Fibroblast of the aortic adventitia (primary cell): ENCODE measurements at regions not wholly inside any gene's neighbourhood (a gene's known extent, or its start where the extent isn't known, plus 50 kb on each side); places are given as distances from the start of the nearest gene placed in this dataset.

ENCODE experiments used
- DNase-seq: peaks from one replicate; pipeline ENCODE4 v3.0.0-alpha.2; 2010; ENCODE audit warnings: low read depth
- H3K4me3 ChIP-seq: 2 replicates; pipeline ENCODE4 v1.5.1; 2011; ENCODE audit warnings: low read depth, mild to moderate bottlenecking, control low read depth, low read length, moderate library complexity
- TF ChIP-seq, protein P1 (sequence below): IDR thresholded peaks from 2 replicates; pipeline ENCODE4 v1.5.1; 2011; ENCODE audit warnings: mild to moderate bottlenecking, low read length, control low read depth, inconsistent platforms; ENCODE audit not compliant: insufficient read depth

DNA sequence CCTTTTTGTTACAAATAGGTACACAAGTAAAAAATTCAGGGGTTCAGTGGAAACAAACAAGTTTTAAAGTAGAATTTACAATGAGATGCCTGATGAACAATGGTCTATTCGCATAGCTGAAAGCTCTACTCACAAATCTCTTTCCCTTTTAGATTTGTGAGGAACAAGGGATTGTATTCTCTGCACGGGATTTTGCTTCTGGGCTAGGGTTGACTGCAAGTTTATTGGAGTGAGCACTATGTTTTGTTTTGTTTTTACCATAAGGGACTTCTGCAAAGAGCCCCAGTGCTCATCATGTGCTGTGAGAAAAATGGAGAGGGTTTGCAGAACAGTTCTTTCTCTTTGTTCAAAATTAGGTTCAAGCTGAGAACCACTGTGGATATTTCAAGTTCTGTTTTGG is 160.5 kb downstream of the DLEU7 start:
- TF ChIP-seq, protein P1, sequence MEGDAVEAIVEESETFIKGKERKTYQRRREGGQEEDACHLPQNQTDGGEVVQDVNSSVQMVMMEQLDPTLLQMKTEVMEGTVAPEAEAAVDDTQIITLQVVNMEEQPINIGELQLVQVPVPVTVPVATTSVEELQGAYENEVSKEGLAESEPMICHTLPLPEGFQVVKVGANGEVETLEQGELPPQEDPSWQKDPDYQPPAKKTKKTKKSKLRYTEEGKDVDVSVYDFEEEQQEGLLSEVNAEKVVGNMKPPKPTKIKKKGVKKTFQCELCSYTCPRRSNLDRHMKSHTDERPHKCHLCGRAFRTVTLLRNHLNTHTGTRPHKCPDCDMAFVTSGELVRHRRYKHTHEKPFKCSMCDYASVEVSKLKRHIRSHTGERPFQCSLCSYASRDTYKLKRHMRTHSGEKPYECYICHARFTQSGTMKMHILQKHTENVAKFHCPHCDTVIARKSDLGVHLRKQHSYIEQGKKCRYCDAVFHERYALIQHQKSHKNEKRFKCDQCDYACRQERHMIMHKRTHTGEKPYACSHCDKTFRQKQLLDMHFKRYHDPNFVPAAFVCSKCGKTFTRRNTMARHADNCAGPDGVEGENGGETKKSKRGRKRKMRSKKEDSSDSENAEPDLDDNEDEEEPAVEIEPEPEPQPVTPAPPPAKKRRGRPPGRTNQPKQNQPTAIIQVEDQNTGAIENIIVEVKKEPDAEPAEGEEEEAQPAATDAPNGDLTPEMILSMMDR = no peak
- no peak overlapping the region for H3K4me3 ChIP-seq

DNA sequence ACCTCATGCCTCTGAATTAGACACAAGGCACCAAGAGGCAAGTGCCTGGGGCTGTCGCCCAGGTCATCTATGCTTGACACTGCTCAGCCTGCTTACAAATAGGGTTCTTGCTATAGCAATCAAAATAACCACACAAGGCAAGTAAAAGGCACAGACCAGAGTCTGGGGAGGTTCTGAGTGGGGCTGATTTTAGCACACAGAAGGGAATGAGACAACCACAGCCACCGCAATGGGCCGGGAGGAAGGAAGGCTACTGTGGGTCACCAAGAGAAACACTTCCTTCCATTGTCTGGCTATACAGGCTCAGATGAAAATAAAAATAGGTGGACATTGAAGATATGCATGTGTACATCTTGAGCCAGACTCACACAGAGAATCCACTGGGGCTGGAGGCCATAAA is 159.1 kb downstream of the DLEU7 start:
- TF ChIP-seq, protein P1 = no peak
- no peak overlapping the region for H3K4me3 ChIP-seq
- DNase-seq = no peak

More for the DNA sequence above, 160.5 kb downstream of the DLEU7 start:
- no peak for DNase-seq

DNA sequence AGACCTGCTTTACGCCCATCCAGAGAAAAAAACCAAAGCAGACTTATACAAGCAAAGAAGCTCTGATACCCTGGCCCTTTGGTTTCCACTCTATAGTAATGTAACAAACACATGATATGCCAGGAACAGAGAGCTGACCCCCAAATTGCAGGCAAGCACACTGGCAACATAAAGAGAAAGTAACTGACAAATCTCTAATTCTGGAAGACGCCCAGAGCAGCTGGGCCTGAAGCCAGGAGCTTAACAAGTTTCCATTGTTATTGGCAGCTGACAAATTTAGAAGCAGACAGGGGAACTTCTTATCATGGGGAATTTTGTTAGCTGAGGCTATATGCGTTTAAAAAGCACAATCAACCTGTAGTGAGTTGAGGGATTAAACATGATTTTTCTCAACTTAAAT is 158.0 kb downstream of the DLEU7 start:
- peak; percentile 41 for DNase-seq
- no peak overlapping the region for H3K4me3 ChIP-seq
- TF ChIP-seq, protein P1 = no peak

DNA sequence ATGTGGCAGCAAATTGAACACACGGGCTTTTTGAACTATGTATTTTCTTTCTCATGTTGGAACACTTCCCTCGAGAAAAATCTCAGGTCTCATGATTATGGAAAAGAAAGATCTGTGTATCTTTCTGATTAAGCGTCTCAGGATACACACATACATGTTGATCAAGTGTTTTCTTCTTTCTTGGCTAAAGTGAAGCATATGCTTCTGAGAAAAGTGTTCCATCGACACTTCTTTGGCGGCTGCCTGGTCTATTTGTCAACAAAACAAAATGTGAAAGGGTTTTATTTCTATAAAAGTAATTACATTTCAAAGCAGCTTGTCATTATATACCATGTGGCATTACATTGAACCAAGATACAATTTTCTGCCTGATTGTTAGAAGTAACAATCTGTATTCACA is 157.5 kb downstream of the DLEU7 start:
- H3K4me3 ChIP-seq = no peak overlapping the region
- TF ChIP-seq, protein P1 = no peak
- no peak for DNase-seq

DNA sequence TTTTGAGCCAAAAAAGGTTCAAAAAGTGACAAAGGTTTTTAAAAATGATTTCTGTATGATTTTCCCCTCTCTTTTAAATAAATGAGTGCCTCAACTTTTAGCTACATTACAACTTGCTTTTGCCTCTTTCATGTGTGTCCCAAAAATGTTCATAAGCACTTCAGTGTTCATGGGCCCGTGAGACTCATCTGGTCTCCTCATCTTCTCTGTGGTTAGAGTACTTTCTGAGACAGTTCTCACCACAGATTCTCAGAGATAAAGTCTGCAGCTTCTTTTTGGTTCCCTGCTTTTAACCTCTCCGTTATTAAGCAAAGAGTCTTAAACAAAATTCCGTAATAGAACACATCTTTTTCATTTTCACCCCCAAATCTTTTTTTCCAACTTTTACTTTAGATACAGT is 156.9 kb downstream of the DLEU7 start:
- no peak overlapping the region for H3K4me3 ChIP-seq
- no peak for DNase-seq
- TF ChIP-seq, protein P1 = no peak

DNA sequence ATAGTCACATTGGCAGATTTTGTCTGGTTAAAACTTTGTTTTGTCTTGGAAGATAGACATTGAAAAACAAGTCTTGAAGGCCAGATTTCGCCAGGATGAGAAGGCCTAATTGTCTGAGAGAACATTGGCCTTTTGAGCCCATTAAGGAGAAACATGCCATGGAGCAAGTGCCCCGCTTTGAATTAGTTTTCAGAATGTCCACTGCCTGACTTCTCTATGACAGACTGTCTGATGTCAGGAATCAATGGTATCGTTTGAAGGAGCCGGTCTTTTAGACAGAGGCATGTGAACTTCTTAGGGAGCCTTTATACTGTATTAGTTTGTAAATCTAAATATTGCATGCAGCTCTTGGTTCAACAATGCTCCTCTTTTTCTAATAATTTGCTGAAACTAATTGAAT is 155.9 kb downstream of the DLEU7 start:
- no peak overlapping the region for H3K4me3 ChIP-seq
- no peak for DNase-seq
- TF ChIP-seq, protein P1 = no peak

DNA sequence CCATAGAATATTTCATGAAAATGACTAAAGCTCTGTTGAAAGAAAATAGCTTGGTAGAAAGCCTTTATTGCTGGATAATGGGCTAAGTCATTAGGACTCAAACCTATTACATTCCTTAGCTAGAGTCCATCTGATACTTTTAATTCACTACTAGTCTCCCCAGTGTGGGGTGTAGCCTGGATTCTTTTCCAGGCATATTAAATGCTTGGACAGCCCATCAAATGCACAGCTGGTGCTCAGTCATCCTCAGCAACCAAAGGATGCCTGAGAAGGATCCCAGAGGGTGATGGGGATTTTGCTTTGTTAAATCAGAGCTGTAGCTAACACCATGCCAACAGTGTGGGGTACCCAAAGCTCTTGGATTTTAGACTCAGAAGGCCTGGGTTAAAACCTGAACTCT is 153.5 kb downstream of the DLEU7 start:
- H3K4me3 ChIP-seq = no peak overlapping the region
- TF ChIP-seq, protein P1 = no peak
- DNase-seq = no peak
